GF-D8 (cell line): ENCODE measurements at regions not wholly inside any gene's neighbourhood (a gene's known extent, or its start where the extent isn't known, plus 50 kb on each side); places are given as distances from the start of the nearest gene placed in this dataset.

Source experiments
- DNase-seq: peaks from one replicate; lab custom pipeline; 2025; lab: John Stamatoyannopoulos, UW

DNA sequence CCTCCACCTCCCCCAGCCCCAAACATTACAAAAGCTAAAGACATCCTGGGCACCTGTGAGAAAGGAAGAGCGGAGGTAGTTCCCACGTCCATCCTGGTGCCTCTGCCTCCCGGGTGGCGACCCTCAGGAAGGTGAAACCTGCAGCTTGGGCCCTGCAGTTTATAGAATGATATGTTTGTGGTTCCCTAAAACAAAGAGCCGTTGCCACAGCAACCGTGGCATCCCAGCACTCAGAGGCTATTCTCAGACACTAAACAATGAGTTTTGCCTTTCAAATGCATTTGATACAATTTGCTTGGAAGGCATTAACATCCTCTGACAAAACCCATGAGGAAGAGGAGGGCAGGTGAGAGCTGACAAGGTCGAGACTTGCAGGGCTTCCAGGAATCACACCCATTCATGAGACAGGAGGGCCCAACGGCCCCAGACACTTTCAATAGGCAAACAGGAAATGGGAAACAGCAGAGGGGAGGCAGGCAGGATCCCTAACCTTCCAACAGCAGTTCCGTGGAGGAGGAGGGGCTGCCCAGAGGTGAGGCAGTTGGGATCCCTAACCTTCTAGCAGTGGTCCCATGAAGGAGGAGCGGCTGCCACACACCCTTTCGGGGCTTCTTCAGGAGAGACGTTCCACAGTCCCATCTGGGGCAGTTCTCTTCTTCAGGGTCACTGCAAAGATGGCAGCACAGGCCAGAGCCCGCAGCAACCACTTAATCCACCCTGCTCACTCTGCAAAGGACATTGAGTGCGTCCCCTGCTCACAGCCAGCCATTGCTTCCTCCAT is 379.2 kb downstream of the SHANK2 start:
- no peak for DNase-seq

DNA sequence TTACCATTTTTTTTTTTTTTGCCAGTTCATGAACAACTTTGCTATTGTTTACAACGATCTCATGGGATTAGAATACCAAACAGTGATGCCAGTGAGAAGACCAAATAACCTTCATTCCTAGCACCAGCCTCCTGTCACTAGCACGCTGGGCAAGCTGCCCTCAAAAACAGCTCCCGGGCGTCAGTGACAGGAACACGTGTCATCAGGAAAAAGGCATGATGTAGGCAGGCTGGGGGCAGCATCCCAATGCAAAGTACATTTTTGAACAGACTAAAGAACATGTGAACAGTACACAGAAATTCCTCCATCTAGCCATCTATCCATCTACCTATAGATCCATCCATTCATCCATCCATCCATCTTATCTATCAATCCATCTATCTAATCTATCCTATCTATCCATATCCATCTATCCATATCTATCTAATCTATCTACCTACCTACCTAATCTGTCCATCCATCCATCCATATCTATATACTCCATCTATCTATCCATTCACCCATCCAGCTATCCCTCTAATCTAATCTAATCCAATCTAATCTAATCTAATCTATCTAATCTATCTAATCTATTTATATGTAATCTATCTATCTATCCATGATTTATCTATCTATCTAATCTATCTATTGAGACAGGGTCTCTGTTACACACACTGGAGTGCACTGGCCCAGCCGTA is 378.5 kb downstream of the SHANK2 start:
- no peak for DNase-seq

DNA sequence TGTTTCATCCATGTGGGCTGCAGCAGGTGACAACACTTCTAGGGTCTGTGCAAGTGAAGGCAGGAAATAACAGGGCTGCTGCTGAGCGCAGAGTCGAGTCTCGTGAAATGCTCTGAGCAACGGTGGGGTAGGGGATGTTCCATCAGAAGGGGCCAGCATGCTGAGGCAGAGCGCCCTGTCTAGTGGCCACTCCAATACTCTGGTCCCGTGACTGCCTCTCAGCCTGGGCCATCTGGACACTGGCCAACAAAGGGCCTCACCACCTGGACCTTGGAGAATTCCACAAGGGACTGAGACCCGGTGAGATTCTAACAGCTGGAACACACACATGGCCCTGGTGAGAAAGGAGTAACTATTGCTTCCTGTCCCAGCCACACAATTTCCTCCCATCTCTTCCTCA is 375.7 kb downstream of the SHANK2 start:
- no peak for DNase-seq

DNA sequence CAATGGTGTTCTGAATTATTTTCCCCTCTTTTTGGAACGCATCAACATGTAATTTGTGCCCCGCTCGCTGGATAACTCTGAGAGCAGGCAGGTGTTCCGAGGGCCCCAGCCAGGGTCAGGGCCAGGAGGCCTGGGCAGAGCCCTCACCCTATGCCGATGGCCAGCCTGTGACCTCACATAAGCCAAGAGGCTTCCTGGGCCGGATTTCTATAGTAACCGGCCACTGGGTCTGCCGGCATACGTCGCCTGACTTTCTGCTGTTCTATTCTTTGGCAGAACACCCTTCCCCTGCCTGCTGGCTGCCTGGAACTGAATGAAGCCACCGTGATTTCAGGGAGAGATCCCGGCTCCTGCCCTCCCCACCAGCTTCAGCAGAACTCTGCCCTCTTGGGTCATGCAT is 375.2 kb downstream of the SHANK2 start:
- DNase-seq: no peak

DNA sequence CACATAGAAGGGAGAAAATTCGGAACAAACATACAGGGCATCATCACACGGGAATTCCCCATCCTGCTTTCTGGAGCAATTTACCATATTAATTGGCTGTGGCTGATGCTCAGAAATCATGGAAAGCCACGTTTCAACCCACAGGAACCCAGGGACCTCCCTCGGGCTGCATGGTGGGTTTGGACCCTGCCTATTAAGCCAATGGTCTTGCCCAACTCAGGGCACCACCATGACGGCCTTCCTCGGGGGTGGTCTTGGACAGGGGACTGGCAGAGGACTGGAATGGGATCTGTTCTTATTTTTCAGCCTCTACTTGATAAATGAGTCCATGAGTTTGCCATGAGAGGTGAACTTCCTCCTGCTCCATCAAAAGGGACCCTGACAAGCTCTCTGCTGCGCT is 374.0 kb downstream of the SHANK2 start:
- no peak for DNase-seq

DNA sequence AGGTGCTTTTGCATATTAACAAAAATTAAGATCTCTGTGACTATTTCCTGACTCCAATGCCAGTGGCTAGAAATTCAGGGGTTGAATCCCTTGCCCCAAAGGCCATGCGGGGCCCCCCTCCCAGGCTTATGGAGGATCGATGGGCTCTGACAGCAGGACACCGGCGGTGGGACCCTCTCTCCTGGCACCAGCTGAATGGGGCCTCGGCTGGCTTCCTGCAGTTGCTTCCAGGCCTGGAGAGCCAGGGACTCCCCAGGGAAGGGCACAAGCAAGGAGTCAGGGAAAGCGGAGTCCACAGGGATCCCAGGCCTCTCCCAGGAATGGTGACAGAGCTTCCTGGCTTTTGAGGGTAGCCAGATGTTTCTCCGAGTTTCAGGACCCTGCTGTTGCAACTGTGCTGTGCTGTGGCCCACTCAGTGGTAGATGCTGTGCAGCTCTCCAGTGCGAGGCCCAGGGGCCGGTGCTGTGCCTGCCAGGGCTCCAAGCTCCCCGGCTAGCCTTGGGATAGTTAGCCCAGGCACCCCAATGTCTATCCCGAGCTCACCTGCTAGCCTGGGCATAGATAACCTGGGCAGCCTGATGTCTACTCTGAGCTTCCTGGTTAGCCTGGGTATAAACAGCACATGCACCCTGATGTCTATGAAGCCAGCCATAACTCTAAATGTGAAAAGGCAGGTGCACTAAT is 372.6 kb downstream of the SHANK2 start:
- DNase-seq: no peak

DNA sequence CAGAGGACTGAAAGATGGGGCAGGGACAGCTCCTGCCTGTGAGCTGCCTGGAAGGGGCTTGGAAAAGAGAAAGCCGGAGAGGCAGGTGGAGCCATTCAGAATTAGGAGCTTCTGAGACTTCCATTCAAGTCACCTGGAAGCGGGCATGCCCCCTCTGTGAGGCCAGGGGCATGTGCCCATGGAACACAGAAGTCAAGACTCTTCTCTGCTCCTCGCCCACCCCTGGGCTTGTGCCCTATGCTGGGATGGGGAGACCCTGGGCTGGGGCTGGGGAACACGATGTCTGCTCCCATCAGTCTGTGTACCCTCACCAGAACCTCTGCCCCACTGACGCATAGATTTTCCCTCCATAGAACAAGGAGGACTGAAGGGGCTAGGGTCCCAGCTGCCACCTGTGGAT is 372.0 kb downstream of the SHANK2 start:
- DNase-seq: no peak

DNA sequence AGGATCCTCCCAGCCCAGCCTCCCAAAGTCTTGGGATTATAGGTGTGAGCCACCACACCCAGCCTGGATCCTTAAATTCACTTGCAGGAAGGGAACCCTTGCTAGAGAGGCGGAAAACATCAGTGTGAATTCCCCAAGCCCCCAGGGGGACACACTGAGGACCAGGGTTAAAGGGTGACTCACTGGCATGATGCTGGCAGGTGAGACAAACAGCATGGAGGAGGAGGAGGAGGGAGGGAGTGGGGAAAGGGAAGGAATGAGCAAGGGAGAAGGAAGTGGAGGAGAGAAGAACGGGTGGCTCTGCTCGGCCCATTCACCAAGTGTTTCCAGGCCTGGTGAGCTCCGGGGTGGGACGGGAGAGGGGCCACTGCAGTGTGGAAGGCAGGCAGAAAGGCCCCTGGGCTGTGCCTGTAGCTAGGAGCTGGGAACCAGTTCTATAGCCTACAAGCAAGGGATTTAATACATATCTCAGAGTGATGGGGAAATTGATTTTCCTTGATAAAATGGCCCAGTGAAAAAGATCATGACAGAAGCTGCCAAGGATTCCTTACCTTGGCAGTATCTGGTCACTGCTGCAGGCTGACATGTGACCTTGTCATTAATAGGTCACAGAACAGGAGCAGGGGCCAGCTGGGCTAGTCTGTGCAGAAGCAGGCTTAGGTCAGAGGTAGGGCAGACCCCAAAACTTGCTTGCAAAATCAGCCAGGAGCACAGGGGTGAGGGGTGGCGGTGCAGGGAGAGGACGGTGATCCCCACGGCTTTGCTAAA is 370.2 kb downstream of the SHANK2 start:
- DNase-seq: no peak

DNA sequence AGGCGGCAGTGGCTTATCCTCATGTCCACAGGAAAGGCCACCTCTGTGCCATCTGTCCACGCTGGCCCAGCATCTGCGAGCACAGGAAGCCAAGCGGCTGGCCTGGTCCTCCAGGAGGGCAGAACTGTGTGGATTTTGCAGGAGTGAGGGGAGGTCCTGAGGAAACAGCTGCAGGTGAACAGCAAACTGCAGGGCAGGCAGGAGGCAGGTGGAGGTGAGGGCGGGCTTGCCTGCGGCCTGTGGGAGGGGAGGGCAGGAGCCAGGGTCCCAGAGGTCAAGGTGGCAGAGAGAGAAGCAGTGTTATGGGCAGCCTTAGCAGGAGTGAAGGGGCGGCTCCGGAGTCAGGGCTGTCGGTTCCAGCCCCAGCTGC is 369.7 kb downstream of the SHANK2 start:
- no peak for DNase-seq

DNA sequence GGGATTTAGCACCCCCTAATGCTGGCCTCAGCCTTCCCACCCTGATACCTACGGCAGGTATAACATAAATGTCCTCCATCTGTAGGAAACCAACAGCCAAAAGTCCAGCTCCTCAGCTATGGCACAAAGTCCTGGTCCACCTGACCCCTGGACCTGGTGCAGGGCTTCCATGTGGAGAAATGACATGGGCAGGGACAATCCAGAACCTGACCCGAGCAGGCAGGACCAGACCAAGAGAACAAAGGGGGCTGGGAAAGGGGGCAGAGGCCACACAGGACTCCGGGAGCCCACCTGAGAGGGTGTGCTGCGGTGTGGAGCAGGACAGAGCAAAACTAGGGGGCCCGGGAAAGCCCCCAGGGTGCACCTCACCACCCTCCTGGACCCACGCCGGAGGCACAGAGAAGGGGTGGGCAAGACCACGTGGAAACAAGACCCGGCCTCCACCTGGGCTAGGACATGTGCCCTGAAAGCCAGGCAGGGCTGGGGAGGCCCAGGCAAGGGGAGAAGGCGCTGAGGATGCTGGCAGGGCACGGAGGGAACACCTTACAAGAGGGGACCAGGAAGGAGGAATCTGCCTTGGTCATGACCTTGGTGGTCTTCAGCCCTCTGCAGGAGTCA is 368.9 kb downstream of the SHANK2 start:
- no peak for DNase-seq

DNA sequence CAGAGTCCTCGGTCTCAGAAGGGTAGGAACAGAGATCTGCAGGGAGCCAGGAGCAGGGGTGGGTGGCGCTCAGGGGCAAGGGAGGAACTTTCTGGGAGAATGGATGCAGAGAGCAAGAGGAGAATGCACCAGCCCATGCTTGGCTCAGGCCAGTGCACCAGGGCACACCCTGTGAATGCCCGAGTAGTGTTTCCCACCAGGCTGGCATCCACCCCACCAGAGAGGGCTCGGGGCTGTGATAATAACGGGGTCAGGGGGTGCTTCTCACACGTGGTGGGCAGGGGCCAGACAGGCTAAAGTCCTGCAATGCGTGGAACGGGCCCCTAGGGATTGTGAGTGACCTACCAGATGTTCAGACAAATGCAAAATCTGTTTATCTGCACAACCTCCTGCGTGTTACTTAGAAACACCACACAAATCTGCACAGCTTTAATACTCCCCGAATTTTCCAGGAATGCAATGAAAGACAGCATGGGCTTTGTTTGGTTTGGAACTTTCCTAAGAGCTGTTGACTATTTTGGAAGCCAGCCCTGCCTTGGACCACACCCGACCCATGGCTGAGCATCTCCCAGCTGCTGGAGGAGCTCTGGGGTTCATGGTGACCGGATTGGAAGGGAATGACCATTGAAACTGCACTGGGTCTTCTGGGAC is 368.3 kb downstream of the SHANK2 start:
- DNase-seq: no peak

DNA sequence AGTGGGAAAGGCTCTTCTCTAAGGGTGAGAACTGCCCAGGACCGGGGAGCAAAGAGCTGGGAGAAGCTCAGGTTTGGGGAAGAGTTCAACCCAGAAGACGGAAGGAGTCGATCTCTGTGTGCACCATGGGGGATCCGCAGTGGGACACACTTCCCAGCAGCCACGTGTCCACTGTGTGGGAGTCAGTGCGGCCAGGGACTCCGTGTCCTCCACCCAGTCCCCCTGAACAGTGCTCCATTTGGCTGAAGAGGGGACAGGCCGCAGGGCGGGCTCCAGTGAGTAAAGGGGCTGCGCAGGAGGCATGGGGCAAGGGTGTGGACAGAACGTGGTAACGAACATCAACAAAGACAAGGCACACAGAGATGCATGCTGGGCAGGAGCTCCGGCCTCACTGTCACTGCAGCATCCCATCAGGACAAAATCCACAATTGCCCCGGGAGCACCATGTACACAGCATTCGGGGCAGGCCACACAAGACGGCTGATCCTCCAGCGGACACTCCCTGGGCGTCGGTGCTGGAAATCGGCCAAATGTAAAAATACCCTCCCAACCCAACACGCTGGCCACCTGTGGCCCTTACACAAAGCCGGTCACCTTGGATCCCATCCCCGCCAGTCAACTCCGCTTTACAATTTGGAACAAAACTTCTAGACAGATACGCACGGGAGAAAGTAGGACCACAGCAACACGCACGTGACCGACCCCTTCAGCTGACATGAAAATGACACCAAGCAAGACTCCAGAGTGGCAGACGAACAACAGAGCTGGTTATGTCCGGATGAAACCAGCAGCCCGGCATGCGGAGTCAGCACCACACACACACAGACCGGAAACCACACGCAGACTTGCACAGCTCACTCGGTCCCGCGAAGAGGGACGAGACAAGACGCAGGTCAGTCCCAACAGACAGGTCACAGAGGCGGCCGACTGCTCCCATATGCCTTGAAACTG is 366.8 kb downstream of the SHANK2 start:
- DNase-seq: no peak

DNA sequence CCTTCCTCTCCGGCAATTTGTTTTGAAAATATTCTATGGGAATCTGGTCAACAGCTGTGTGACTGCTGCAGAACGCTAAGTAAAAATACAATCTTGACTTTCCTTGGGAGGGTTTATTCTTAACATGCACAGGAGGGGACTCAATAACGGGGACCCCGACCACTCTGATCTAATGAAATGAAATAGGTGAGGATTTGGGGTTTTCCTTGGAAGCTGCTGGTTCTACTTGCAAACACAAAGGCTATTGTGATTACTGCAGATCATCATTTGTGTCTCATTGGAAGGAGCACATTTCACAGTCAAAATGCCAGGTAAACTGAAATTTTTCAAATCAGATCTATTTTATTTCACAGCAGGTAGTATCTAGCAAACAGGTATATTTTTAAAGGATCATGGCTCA is 366.1 kb downstream of the SHANK2 start:
- DNase-seq: no peak

DNA sequence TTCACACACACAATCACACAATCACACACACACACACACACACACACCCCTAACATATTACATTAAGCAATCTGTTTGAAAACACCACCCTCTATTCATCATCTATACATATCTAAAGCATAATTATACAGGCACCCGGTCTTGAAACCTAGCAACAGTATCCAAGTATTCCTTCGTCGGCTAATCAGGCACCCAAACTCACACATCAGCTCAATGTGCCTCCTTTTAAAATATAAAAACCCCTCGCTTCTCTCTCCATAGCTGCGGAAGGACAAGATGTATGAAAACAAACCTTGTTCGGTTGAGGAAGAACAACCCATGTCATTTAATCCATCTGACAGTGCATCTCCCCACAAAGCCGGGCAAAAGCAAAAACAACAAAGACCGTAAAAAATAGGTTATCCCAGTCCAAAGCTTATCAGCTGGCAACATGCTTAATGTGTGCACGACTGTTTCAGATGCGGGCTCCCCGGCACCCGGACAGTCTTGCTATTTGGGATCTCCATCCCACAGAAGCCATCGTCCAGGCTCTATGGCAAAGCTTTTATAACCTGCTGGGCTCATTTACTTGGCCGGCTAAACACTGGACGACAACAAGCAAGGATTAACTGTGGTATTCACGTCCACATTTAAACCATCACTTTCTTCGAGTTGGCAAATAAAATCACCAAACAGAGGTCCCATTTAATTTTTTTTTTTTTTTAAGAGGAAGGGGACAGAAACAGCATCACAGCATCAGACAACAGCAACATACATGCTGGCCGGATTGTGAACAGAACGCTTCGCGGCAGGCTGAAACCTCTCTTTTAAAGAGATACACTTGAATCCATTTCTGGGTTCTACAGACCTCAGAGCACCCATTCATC is 365.5 kb downstream of the SHANK2 start:
- DNase-seq: no peak

DNA sequence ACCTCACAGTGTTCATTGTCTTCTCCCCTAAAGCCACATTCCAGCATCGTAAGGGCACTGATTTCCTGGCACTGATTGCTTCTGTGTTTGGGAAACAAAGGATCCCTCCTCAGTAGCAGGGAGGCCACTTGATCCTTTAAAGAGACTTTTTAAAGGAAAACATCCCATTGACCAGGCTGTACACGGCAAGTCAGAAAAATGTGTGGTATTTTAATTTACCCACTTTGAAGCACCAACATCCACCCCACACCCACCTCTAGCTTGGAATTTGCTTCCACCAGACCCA is 364.9 kb downstream of the SHANK2 start:
- no peak for DNase-seq

DNA sequence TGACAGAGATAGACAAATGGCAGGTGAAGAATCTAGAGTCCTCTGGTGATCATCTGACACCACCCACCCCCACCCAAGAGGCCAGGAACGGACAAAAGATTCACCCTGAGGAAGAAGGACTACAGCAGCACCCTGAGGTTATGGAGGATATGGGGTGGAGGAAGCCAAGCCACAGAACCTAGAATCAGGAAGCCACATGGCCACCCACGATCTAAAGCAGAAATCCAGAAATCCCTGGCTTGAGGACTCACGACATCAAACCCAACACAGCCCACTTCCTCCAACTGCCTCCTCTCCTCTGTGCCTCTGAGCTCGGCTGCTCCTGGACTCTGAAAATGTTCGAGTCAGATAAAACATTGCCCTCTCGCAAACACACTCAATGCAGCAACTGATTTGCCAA is 364.3 kb downstream of the SHANK2 start:
- no peak for DNase-seq

DNA sequence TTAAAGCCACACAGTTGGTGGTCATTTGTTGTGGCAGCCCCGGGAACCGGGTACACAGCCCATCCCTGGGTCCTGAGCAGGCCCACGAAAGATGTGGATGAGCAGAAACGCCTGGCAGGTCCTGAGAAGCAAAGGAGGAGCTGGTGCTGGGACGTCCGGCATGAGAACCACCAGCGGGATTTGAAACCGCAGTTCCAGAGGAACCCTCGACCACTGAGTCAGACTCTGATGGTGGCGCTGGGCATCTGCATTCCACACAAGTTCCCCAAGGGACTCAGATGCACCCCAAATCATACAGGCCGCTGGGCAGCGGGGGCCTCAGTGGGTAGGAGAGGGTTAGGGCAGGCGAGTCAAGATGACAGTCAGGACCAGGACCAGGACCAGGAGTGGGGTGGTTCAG is 363.0 kb downstream of the SHANK2 start:
- DNase-seq: no peak

DNA sequence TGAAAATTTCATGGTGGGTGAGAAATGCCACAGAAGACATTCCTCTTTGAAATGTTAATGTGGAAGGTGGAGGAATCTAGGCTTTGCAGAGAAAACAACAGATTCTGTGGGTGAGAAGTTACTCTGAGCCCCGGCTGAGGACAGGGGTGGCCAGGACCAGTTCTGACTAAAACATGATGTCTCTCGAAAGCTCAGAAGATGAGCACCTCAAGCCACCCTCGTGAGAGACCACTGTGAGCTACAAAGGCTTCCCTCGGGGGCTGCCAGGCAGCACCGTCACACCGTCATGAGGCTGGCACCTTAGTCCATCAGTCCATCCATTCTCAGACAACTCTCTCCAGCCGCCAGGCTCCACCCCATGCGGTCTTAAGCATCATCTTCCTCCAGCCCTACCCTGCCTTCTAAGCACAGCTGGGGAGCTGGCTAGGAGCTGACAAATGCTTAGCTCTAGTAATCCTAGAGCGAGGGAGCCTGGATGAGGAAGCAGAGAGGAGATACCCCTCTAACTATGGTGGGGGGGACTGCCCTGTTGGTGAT is 360.5 kb downstream of the SHANK2 start:
- no peak for DNase-seq

DNA sequence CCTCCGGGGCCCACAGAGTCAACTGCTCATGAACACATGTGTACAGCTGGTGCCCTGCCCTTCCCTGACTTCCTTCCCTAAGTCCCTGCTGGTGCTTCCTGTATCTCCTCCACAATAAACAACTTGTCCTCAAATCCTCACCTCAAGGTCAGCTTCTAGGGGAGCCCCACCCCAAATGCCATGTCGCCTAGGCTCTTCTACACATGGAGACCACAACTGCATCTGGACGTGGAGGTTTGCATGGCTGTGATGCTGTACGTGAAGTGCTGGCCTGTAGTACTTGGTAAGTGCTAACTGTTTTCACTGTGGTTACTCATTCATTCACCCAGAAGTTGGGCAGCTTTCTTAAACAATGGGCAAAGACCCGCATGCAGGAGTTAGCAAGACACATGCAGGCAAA is 359.5 kb downstream of the SHANK2 start:
- DNase-seq: no peak
